ENCODE measurements at regions not wholly inside any gene's neighbourhood (a gene's known extent, or its start where the extent isn't known, plus 50 kb on each side); places are given as distances from the start of the nearest gene placed in this dataset.
"Not testable (repeated sequence)": the region's sequence is repeated elsewhere in the genome, so short reads cannot be mapped to it uniquely, and the experiment has no call there.

GRCh38 chr3:80709597-80710322 lies 942.0 kb upstream of the ROBO1 start:
- DNase-seq: not testable (repeated sequence)

- no peak for DNase-seq
Observed at GRCh38 chr3:80705290-80705689, 937.5 kb upstream of the ROBO1 start.

- DNase-seq: no peak
Observed at GRCh38 chr3:80701349-80701748, 933.6 kb upstream of the ROBO1 start.

- no peak for DNase-seq
Observed at GRCh38 chr3:80697291-80697690, 929.5 kb upstream of the ROBO1 start.

- DNase-seq: no peak
Observed at GRCh38 chr3:80696280-80696679, 928.5 kb upstream of the ROBO1 start.

GRCh38 chr3:80688814-80689213 lies 921.0 kb upstream of the ROBO1 start:
- DNase-seq: peak; percentile 7

- no peak for DNase-seq
Observed at GRCh38 chr3:80682951-80683350, 915.2 kb upstream of the ROBO1 start.

- no peak for DNase-seq
Observed at GRCh38 chr3:80682235-80682634, 914.4 kb upstream of the ROBO1 start.

GRCh38 chr3:80677796-80678195 lies 910.0 kb upstream of the ROBO1 start:
- DNase-seq: peak; percentile 59

GRCh38 chr3:80676866-80677265 lies 909.1 kb upstream of the ROBO1 start:
- DNase-seq: no peak

GRCh38 chr3:80676261-80676660 lies 908.5 kb upstream of the ROBO1 start:
- no peak for DNase-seq

GRCh38 chr3:80675790-80676189 lies 908.0 kb upstream of the ROBO1 start:
- no peak for DNase-seq

GRCh38 chr3:80668600-80669294 lies 900.9 kb upstream of the ROBO1 start:
- no peak for DNase-seq

GRCh38 chr3:80668100-80668499 lies 900.3 kb upstream of the ROBO1 start:
- no peak for DNase-seq

- no peak for DNase-seq
Observed at GRCh38 chr3:80663426-80663825, 895.6 kb upstream of the ROBO1 start.

- no peak for DNase-seq
Observed at GRCh38 chr3:80655216-80655615, 887.4 kb upstream of the ROBO1 start.

GRCh38 chr3:80649170-80649569 lies 881.4 kb upstream of the ROBO1 start:
- DNase-seq: no peak

- no peak for DNase-seq
Observed at GRCh38 chr3:80643421-80643820, 875.6 kb upstream of the ROBO1 start.

- no peak for DNase-seq
Observed at GRCh38 chr3:80618295-80619256, 850.8 kb upstream of the ROBO1 start.

- no peak for DNase-seq
Observed at GRCh38 chr3:80612366-80612765, 844.6 kb upstream of the ROBO1 start.

- not testable (repeated sequence) for DNase-seq
Observed at GRCh38 chr3:80608072-80608471, 840.3 kb upstream of the ROBO1 start.

- DNase-seq: no peak
Observed at GRCh38 chr3:80606073-80606472, 838.3 kb upstream of the ROBO1 start.

GRCh38 chr3:80601479-80601878 lies 833.7 kb upstream of the ROBO1 start:
- DNase-seq: no peak
